GM12874 (cell line): ENCODE measurements at regions not wholly inside any gene's neighbourhood (a gene's known extent, or its start where the extent isn't known, plus 50 kb on each side); places are given as distances from the start of the nearest gene placed in this dataset.

Experiments used
- TF ChIP-seq, protein P1 (sequence below): IDR thresholded peaks from 2 replicates; pipeline ENCODE4 v1.5.1; 2011; ENCODE audit warnings: low read depth, mild to moderate bottlenecking, control low read depth, low read length, moderate library complexity; ENCODE audit not compliant: insufficient read depth

DNA sequence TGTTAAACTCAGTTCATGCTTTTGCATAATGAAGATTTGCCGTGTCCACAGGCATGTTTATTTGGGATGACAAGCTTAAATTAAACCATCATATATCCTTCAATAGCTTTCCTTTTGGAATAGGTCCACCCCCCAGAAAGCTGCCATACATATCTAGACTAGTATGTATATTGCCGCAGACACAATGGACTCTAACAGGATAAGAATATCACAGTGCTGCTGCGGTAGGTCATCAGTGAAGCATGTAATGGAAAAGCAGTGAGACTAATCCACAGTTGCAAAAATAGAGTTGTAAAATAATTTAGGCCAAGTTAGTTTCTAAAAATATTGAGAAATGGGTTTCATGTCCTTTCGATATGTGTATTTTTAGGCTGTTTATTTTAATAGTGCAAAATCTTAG is 819.9 kb upstream of the DPPA4 start:
- TF ChIP-seq, protein P1, sequence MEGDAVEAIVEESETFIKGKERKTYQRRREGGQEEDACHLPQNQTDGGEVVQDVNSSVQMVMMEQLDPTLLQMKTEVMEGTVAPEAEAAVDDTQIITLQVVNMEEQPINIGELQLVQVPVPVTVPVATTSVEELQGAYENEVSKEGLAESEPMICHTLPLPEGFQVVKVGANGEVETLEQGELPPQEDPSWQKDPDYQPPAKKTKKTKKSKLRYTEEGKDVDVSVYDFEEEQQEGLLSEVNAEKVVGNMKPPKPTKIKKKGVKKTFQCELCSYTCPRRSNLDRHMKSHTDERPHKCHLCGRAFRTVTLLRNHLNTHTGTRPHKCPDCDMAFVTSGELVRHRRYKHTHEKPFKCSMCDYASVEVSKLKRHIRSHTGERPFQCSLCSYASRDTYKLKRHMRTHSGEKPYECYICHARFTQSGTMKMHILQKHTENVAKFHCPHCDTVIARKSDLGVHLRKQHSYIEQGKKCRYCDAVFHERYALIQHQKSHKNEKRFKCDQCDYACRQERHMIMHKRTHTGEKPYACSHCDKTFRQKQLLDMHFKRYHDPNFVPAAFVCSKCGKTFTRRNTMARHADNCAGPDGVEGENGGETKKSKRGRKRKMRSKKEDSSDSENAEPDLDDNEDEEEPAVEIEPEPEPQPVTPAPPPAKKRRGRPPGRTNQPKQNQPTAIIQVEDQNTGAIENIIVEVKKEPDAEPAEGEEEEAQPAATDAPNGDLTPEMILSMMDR, result no peak

- TF ChIP-seq, protein P1, result no peak
These were observed 827.5 kb upstream of the DPPA4 start for GRCh38 chr3:110164632-110165369.

GRCh38 chr3:110165370-110165743 is 828.0 kb upstream of the DPPA4 start:
- TF ChIP-seq, protein P1, result no peak

- TF ChIP-seq, protein P1, result no peak
These were observed 828.4 kb upstream of the DPPA4 start for GRCh38 chr3:110165753-110166152.

GRCh38 chr3:110166791-110167190 is 829.4 kb upstream of the DPPA4 start:
- TF ChIP-seq, protein P1, result no peak

- TF ChIP-seq, protein P1, result no peak
These were observed 837.6 kb upstream of the DPPA4 start for GRCh38 chr3:110174908-110175307.

GRCh38 chr3:110178965-110179364 is 841.6 kb upstream of the DPPA4 start:
- TF ChIP-seq, protein P1, result no peak
